ENCODE measurements at regions not wholly inside any gene's neighbourhood (a gene's known extent, or its start where the extent isn't known, plus 50 kb on each side); places are given as distances from the start of the nearest gene placed in this dataset.

DNA sequence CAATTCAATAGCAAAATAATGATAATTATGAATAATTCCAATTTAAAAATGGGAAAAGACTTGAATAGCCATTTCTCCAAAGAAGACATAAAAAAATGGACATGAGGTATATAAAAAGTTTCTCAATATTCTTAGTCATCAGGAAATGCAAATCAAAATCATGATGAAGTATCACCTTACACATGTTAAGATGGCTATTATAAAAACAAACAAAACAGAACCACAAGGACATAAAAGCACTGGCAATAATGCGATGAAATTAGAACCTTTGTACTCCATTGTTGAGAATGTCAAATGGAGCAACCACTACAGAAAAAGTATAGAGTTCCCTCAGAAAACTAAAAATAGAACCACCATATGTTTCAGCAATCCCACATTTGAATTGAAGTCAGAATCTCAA lies 1186.1 kb downstream of the SLITRK5 start:
- DNase-seq (ENCODE audit: low read depth in 2 of 2) = no peak

- no peak for DNase-seq (ENCODE audit: low read depth in 2 of 2)
Measured at GRCh38 chr13:88862095-88862620, 1191.0 kb downstream of the SLITRK5 start.

- no peak for DNase-seq (ENCODE audit: low read depth in 2 of 2)
Measured at GRCh38 chr13:88863116-88863515, 1191.9 kb downstream of the SLITRK5 start.

GRCh38 chr13:88866195-88866594 lies 1195.0 kb downstream of the SLITRK5 start:
- no peak for DNase-seq (ENCODE audit: low read depth in 2 of 2)

GRCh38 chr13:88883741-88884140 lies 1212.6 kb downstream of the SLITRK5 start:
- no peak for DNase-seq (ENCODE audit: low read depth in 2 of 2)

- no peak for DNase-seq (ENCODE audit: low read depth in 2 of 2)
Measured at GRCh38 chr13:88887045-88887662, 1216.0 kb downstream of the SLITRK5 start.

DNA sequence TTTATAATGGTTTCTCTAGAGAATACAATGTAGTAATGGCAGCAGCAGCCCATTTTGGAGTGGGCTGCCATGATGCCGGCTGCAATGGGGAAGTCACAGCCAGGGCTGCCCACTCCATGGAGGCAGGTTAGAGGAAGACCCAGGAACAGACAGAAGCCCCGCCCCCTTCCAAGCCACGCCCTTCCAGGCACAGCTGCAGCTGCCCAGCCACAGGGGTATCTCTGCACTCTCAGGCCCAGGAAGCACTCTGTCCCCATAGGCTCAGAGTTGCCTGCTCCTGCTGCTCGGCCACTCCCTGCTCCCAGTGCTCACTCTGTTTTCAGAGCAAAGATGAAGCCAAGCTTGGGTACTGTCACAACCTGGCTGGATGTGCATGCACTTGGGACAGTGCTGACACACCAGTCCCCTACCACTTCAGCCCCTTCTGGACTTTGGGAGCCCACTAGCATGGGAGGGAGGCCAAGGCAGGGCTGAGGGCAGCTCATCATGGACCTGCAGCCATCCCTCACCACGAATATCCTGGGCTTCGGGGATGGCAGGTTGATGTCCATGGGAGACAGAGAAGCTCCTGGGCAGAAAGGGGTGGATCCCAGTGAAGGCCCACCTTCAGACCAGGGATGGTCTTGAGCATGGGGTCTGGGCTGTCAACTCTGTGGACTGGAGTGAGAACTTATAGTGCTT lies 1224.2 kb downstream of the SLITRK5 start:
- no peak for DNase-seq (ENCODE audit: low read depth in 2 of 2)

- DNase-seq (ENCODE audit: low read depth in 2 of 2) = no peak
Measured at GRCh38 chr13:88896466-88896865, 1225.3 kb downstream of the SLITRK5 start.

DNA sequence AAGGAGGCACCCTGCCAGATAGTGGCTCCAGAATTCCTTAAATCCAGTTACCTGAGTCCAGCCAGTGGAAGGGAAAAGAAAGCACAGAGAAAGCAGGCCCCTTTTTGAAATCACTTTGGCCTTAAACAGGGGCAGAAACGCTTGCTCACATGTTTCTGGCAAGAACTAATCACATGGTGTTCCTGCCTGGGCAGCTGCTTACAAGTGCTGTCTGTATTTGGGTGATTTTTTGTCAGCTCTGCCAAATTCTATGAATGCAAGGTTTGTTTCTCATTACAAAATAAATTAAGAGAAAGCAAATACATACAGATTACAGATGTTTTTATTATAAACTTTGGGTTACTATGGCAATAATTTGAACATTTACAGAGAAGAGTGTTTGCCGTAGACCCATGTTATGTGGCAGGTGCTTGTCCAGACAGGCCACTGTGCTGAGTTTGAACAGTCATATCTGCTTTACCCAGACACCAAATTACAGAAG lies 1237.8 kb downstream of the SLITRK5 start:
- DNase-seq (ENCODE audit: low read depth in 2 of 2) = no peak

DNA sequence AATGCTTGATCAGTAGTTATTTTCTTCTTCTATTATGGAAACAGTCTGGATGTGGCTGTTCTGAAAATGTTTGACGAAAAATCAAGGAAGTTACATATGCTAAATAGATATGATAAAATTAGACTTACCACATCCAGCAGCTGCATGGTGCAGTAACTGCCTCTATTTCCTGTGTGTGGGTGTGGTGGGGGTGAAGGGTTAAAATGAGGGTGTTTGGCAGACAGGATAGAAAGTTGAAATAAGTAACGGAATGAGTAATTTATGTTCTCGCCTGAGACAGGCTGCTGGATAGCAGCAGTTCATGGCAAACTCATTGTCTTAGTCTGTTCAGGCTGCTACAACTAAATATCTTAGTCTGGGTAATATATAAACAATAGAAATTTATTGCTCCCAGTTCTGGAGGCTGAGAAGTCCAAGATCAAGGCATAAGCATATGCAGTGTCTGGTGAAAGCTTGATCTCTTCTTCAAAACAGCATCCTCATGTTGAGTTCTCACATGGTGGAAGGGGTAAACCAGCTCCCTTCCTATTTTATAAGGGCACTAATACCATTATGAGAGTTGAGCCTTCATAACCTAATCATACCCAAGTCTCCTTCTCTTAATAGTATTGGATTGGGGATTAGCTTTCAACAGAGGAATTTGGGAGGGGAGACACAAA lies 1248.9 kb downstream of the SLITRK5 start:
- DNase-seq (ENCODE audit: low read depth in 2 of 2) = no peak

GRCh38 chr13:88925954-88926353 lies 1254.8 kb downstream of the SLITRK5 start:
- DNase-seq (ENCODE audit: low read depth in 2 of 2) = no peak

GRCh38 chr13:88926890-88927502 lies 1255.8 kb downstream of the SLITRK5 start:
- no peak for DNase-seq (ENCODE audit: low read depth in 2 of 2)

- no peak for DNase-seq (ENCODE audit: low read depth in 2 of 2)
Measured at GRCh38 chr13:88932950-88933349, 1261.8 kb downstream of the SLITRK5 start.

- no peak for DNase-seq (ENCODE audit: low read depth in 2 of 2)
Measured at GRCh38 chr13:88937384-88937783, 1266.2 kb downstream of the SLITRK5 start.

DNA sequence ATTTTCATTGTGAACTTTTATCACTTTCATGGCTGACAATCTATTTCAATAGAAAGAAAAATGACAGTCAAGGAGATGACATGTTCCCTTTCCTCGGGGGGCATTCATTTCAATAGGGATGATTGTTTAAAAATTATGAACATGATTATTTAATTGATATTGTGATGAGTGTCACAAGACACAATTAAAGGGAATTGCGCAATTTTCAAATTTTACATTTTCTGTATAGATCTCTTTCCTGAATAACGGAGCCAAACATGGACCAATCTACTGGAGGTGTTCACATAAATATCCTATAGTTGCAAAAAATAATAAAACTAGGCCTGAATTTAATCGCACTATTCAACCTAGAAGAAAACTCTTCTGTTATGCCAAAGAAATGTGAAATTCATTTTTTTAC lies 1274.6 kb downstream of the SLITRK5 start:
- DNase-seq (ENCODE audit: low read depth in 2 of 2) = no peak

- DNase-seq (ENCODE audit: low read depth in 2 of 2) = no peak
Measured at GRCh38 chr13:88948501-88948900, 1277.3 kb downstream of the SLITRK5 start.

GRCh38 chr13:88958821-88959220 lies 1287.7 kb downstream of the SLITRK5 start:
- no peak for DNase-seq (ENCODE audit: low read depth in 2 of 2)

GRCh38 chr13:88976466-88976865 lies 1305.3 kb downstream of the SLITRK5 start:
- no peak for DNase-seq (ENCODE audit: low read depth in 2 of 2)

DNA sequence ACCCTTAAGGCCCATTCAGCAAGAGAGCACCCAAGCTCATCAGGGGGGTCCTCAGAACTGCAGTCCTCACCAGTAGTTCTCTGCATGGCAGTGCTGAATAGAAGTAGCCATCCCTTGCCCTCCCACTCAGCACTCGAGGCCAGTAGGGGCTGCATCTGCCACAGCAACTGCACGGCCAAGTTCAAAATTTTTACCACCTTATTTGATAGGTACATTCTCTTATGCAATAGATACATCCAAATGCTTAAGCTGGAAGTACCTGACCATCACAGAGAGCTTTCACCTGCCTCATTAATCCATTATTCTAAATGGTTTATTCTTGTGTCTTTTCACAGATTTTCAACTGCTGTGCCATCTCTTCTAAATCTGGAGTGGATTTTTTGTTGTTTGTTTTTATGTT lies 1307.4 kb downstream of the SLITRK5 start:
- DNase-seq (ENCODE audit: low read depth in 2 of 2) = no peak

- no peak for DNase-seq (ENCODE audit: low read depth in 2 of 2)
Measured at GRCh38 chr13:88979465-88980175, 1308.4 kb downstream of the SLITRK5 start.

- no peak for DNase-seq (ENCODE audit: low read depth in 2 of 2)
Measured at GRCh38 chr13:89003656-89004055, 1332.5 kb downstream of the SLITRK5 start.

- no peak for DNase-seq (ENCODE audit: low read depth in 2 of 2)
Measured at GRCh38 chr13:89011615-89012014, 1340.4 kb downstream of the SLITRK5 start.

All from fibroblast of skin of left quadriceps (primary cell).